Neutrophil (primary cell): ENCODE measurements at regions not wholly inside any gene's neighbourhood (a gene's known extent, or its start where the extent isn't known, plus 50 kb on each side); places are given as distances from the start of the nearest gene placed in this dataset.

ENCODE experiments used
- H3K27ac ChIP-seq: fragments of 200-600 bp; sonication (generic); 2 replicates; pipeline ENCODE4 v1.5.1; 2016; ENCODE audit warnings: mild to moderate bottlenecking, moderate library complexity
- H3K27me3 ChIP-seq: fragments of 200-600 bp; sonication (generic); 2 replicates; pipeline ENCODE4 v1.6.0; 2016; ENCODE audit warnings: mild to moderate bottlenecking
- H3K36me3 ChIP-seq: fragments of 200-600 bp; sonication (generic); 2 replicates; pipeline ENCODE4 v1.5.1; 2017
- H3K4me1 ChIP-seq, 2 experiments: fragments of 200-600 bp in 1 of 2; sonication (generic) in 1 of 2; 1 replicate in 1 of 2; 2 replicates in 1 of 2; pipeline versions ENCODE4 v1.5.1 to v1.6.1; 2013 to 2016; ENCODE audit warnings: low read depth in 1 of 2, low read length in 1 of 2, mild to moderate bottlenecking in 1 of 2, moderate library complexity in 1 of 2; ENCODE audit not compliant: control insufficient read depth in 1 of 2, insufficient read depth in 1 of 2
- H3K4me3 ChIP-seq, 2 experiments: fragments of 200-600 bp in 1 of 2; sonication (generic) in 1 of 2; 1 replicate in 1 of 2; 2 replicates in 1 of 2; pipeline ENCODE4 v1.5.1; 2013 to 2016; ENCODE audit warnings: low read depth in 1 of 2, low read length in 1 of 2, mild to moderate bottlenecking in 1 of 2, moderate library complexity in 1 of 2
- H3K9me3 ChIP-seq: fragments of 200-600 bp; sonication (generic); 2 replicates; pipeline ENCODE4 v1.5.1; 2016
- CTCF ChIP-seq: fragments of 200-600 bp; sonication (generic); IDR thresholded peaks from 2 replicates; pipeline ENCODE4 v1.5.1; 2016; ENCODE audit warnings: antibody characterized with exemption

GRCh38 chr12:45504316-45505010 lies 225.0 kb upstream of the ARID2 start:
- H3K27ac ChIP-seq, result no peak overlapping the region
- TF ChIP-seq CTCF, result no peak
- no peaks in the 10 kb centered on the region for H3K9me3 ChIP-seq
- peaks cover 0 to 5% of the 10 kb centered on the region in 2 experiments for H3K4me1 ChIP-seq
- no peaks in the 10 kb centered on the region for H3K36me3 ChIP-seq
- H3K27me3 ChIP-seq, result no peaks in the 10 kb centered on the region
- no peak overlapping the region for H3K4me3 ChIP-seq

DNA sequence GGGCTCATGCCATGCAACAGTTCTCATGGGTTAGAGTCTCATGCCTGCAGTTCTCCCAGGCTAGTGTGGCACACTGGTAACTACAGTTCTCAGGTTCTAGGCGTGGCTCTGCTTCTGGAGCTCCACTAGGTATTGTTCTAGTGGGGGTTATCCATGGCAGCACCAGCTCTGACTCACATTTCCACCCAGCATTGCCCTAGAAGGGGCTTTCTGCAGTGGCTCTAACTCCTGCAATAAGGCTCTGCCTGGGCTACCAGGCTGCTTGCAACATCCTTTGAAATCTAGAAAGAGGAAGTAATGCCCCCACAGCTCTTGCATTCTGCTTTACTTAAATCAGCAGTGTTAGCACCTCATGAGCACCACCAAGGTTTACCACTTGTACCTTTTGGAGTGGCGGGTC lies 220.3 kb upstream of the ARID2 start:
- Histone ChIP-seq H3K4me3 (no peak overlapping the region), H3K27me3 (no peaks in the 10 kb centered on the region), H3K4me1 (peaks cover 0 to 7% of the 10 kb centered on the region in 2 experiments), H3K27ac (no peak overlapping the region), H3K36me3 (no peaks in the 10 kb centered on the region), H3K9me3 (no peaks in the 10 kb centered on the region)
- TF ChIP-seq CTCF, result no peak

DNA sequence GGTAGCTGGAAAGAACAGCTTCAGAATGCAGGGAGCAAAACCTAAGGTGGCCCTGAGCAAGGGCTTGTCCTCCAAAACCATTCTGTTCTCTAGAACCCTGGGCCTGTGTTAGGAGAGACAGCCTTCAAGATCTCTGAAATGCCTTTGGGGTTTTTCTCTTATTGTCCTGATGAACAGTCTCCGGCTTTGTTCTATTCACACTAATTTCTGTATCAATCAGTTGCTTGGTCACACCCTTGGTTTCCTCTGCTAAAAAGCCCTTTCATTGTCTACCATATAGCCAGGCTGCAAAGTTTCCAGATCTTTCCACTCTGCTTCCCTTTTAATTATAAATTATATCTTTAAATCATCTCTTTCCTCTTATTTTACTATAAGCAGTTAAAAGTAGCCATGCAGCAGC lies 219.9 kb upstream of the ARID2 start:
- no peak overlapping the region for H3K27ac ChIP-seq
- no peak for TF ChIP-seq CTCF
- H3K9me3 ChIP-seq, result no peaks in the 10 kb centered on the region
- no peaks in the 10 kb centered on the region for H3K27me3 ChIP-seq
- no peaks in the 10 kb centered on the region for H3K36me3 ChIP-seq
- H3K4me1 ChIP-seq, result peaks cover 0 to 7% of the 10 kb centered on the region in 2 experiments
- no peak overlapping the region for H3K4me3 ChIP-seq

- no peak overlapping the region for H3K27ac ChIP-seq
- TF ChIP-seq CTCF, result no peak
- no peak overlapping the region for H3K4me3 ChIP-seq
- H3K36me3 ChIP-seq, result no peaks in the 10 kb centered on the region
- no peaks in the 10 kb centered on the region for H3K4me1 ChIP-seq
- no peaks in the 10 kb centered on the region for H3K27me3 ChIP-seq
- H3K9me3 ChIP-seq, result no peaks in the 10 kb centered on the region
These were observed 212.1 kb upstream of the ARID2 start for GRCh38 chr12:45517381-45517780.

GRCh38 chr12:45518291-45519235 lies 210.9 kb upstream of the ARID2 start:
- no peak overlapping the region for H3K27ac ChIP-seq
- no peaks in the 10 kb centered on the region for H3K27me3 ChIP-seq
- no peaks in the 10 kb centered on the region for H3K36me3 ChIP-seq
- no peak for TF ChIP-seq CTCF
- no peak overlapping the region for H3K4me3 ChIP-seq
- no peaks in the 10 kb centered on the region for H3K9me3 ChIP-seq
- H3K4me1 ChIP-seq, result no peaks in the 10 kb centered on the region
